SH-SY5Y (cell line): ENCODE measurements at regions not wholly inside any gene's neighbourhood (a gene's known extent, or its start where the extent isn't known, plus 50 kb on each side); places are given as distances from the start of the nearest gene placed in this dataset.

Source experiments
- GATA2 ChIP-seq: IDR thresholded peaks from 2 replicates; pipeline ENCODE4 v1.6.1; 2011; ENCODE audit warnings: mild to moderate bottlenecking, low read depth, low read length
- GATA3 ChIP-seq: IDR thresholded peaks from 2 replicates; pipeline ENCODE4 v1.6.1; 2011; ENCODE audit warnings: low read depth, mild to moderate bottlenecking, low read length, moderate library complexity

DNA sequence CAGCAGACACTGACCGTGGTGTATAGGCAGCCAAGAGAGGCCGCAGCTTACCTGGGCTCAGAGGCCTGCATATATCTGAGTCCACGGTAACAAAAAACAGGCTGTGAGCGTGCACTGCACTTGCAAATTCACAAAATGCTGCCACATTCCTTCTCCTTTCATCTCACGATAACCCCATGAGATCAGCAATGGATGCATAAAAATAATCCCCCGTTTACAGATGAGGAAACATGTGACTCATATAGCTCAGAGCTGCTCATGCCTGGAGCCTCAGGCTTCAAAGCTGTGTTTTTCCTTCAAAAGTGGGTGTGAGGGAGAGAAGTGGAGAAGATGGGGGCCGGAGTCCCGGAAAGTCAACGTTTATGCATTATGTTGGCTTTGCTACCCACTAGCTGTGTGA is 118.3 kb upstream of the FOXF1 start:
- TF ChIP-seq GATA2 (no peak), GATA3 (no peak)
